SJSA1 (cell line): ENCODE measurements at regions not wholly inside any gene's neighbourhood (a gene's known extent, or its start where the extent isn't known, plus 50 kb on each side); places are given as distances from the start of the nearest gene placed in this dataset.

Experiments
- DNase-seq, 2 experiments: peaks; one replicate each; pipeline ENCODE4 v3.0.0-alpha.2; 2015 to 2020; ENCODE audit warnings: low spot score in 2 of 2, low read depth in 1 of 2
- H3K27ac ChIP-seq: fragments of 250-450 bp; sonication (Bioruptor Pico); 2 replicates; pipeline ENCODE4 v1.5.1; 2020; ENCODE audit warnings: mild to moderate bottlenecking, moderate library complexity
- H3K27me3 ChIP-seq: fragments of 250-450 bp; sonication (Bioruptor Pico); replicated peaks from 2 replicates; pipeline ENCODE4 v1.5.1; 2020; ENCODE audit warnings: mild to moderate bottlenecking, moderate library complexity
- H3K36me3 ChIP-seq: fragments of 250-450 bp; sonication (Bioruptor Pico); 2 replicates; pipeline ENCODE4 v1.5.1; 2020; ENCODE audit warnings: mild to moderate bottlenecking
- H3K4me1 ChIP-seq: fragments of 250-450 bp; sonication (Bioruptor Pico); replicated peaks from 2 replicates; pipeline ENCODE4 v1.6.1; 2021; ENCODE audit warnings: mild to moderate bottlenecking
- H3K4me3 ChIP-seq: fragments of 250-450 bp; sonication (Bioruptor Pico); 2 replicates; pipeline ENCODE4 v1.5.1; 2020; ENCODE audit warnings: mild to moderate bottlenecking
- H3K9me3 ChIP-seq: fragments of 250-450 bp; sonication (Bioruptor Pico); replicated peaks from 2 replicates; pipeline ENCODE4 v1.5.1; 2020; ENCODE audit warnings: mild to moderate bottlenecking

- H3K27ac ChIP-seq = no peak overlapping the region
- H3K4me1 ChIP-seq = peaks cover 7% of the 10 kb centered on the region
- no peak for DNase-seq
- no peaks in the 10 kb centered on the region for H3K9me3 ChIP-seq
- H3K4me3 ChIP-seq = no peak overlapping the region
- H3K27me3 ChIP-seq = no peaks in the 10 kb centered on the region
- no peaks in the 10 kb centered on the region for H3K36me3 ChIP-seq
Measured at GRCh38 chr3:94596887-94597566, 534.2 kb downstream of the NSUN3 start.

GRCh38 chr3:94607778-94608177 is 544.9 kb downstream of the NSUN3 start:
- Histone ChIP-seq H3K4me1 (no peaks in the 10 kb centered on the region), H3K27ac (no peak overlapping the region), H3K4me3 (no peak overlapping the region), H3K27me3 (no peaks in the 10 kb centered on the region), H3K9me3 (no peaks in the 10 kb centered on the region), H3K36me3 (no peaks in the 10 kb centered on the region)
- DNase-seq = no peak

GRCh38 chr3:94609908-94610307 is 547.0 kb downstream of the NSUN3 start:
- DNase-seq = no peak
- H3K9me3 ChIP-seq = no peaks in the 10 kb centered on the region
- H3K27me3 ChIP-seq = no peaks in the 10 kb centered on the region
- no peaks in the 10 kb centered on the region for H3K4me1 ChIP-seq
- H3K36me3 ChIP-seq = no peaks in the 10 kb centered on the region
- H3K4me3 ChIP-seq = no peak overlapping the region
- H3K27ac ChIP-seq = no peak overlapping the region

DNA sequence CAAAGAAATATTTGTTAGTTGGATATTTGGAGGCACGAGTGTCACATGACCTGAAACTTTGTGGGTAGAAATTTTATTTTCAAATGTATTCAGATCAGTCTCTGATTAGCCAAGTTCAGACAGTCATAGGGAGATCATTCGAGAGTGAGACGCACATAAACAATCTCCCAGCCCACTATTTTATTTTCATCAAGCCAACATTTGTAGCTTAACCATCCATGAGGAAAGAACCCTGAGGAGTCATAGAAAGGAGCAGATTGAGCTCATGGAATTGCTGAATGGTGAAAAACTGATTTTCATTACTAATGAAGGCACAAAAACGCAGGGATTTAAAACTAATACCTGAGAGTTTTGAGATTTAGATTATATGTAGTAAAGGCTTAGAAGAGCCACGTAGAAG is 548.7 kb downstream of the NSUN3 start:
- Histone ChIP-seq H3K27ac (no peak overlapping the region), H3K4me3 (no peak overlapping the region)
- no peak for DNase-seq

GRCh38 chr3:94612631-94613030 is 549.8 kb downstream of the NSUN3 start:
- no peaks in the 10 kb centered on the region for H3K9me3 ChIP-seq
- peaks cover 13% of the 10 kb centered on the region for H3K4me1 ChIP-seq
- H3K27ac ChIP-seq = no peak overlapping the region
- DNase-seq = no peak
- no peaks in the 10 kb centered on the region for H3K27me3 ChIP-seq
- no peak overlapping the region for H3K4me3 ChIP-seq
- no peaks in the 10 kb centered on the region for H3K36me3 ChIP-seq

More for the DNA sequence above, 548.7 kb downstream of the NSUN3 start:
- no peaks in the 10 kb centered on the region for H3K9me3 ChIP-seq
- peaks cover 8% of the 10 kb centered on the region; the same call in 1 of the 2 replicates for H3K4me1 ChIP-seq
- H3K36me3 ChIP-seq = no peaks in the 10 kb centered on the region
- no peaks in the 10 kb centered on the region for H3K27me3 ChIP-seq

DNA sequence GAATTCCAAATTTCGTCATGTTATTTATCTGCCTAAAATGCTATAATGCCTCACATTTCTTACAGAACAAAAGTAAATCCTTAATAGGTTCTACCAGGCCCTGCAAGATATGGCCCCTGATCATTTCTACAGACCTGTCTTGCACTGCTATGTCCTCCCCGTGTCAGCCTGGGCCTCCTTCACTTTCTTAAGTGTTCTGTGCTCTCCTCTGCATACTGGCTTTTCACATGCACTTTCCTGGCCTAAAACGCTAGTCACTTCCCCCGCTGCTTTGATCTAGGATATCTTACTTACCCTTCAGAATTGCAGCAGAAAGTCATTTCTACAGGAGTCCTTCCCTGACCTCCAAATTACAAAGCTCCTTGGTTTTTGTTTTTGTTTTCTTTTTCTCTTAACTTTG is 551.3 kb downstream of the NSUN3 start:
- H3K36me3 ChIP-seq = no peaks in the 10 kb centered on the region
- peaks cover 16% of the 10 kb centered on the region for H3K4me1 ChIP-seq
- no peaks in the 10 kb centered on the region for H3K9me3 ChIP-seq
- DNase-seq = no peak
- H3K27ac ChIP-seq = no peak overlapping the region
- no peak overlapping the region for H3K4me3 ChIP-seq
- no peaks in the 10 kb centered on the region for H3K27me3 ChIP-seq

DNA sequence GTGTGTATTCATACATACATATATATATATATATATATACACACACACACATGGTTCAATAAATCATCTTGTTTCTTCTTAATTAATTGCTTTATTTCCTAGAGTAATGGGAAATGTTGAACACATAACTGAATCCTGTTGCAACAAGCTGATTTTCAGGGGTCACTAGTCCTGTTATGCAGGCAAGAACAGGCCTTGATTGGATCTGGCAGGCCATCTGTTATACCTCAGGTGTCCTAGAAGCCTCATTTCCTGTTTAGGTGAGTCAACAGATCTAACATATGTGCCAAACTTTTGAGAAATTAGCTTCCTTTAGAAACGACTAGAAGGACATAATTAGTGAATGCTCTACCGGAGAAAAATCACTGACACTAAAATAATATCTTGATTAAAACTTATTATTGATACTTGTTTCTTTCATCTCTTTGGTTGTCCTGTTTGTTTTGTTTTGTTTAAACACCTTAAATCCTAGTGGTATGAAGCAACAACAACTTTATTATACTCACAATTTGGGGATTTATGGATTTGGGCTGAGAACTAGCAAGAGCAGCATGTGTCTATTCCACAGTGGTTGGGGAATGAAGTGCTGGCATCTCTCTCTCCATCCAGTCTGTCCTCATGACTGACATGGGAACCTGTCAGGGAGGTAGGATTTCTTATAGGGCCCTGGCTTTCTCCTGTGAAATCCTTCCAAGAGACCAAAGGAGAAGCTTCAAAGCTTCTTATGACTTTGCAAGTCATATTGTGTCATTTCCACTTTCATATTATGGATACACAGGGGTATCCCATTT is 552.6 kb downstream of the NSUN3 start:
- no peak for DNase-seq
- Histone ChIP-seq H3K4me3 (no peak overlapping the region), H3K27me3 (no peaks in the 10 kb centered on the region), H3K36me3 (no peaks in the 10 kb centered on the region), H3K9me3 (no peaks in the 10 kb centered on the region), H3K4me1 (peaks cover 25% of the 10 kb centered on the region), H3K27ac (peak overlapping the region; percentile 77)

DNA sequence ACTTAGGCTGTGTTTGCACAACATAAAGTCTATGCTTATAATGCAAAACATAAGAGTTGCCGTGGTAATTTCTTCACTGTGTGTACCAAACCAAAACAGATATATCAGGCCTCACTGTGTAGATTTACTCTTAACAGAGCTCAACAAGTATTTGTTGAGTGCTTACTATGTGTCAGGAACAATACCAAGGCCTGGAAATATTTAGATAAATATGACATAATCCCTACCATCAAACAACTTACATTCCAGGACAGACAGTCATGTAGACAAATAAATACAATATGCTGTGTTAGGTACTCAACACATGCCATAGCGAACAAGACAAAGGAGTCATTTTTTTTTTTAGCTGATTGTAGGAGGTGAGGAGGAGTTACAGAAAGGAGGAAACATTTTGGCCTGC is 554.0 kb downstream of the NSUN3 start:
- Histone ChIP-seq H3K4me3 (no peak overlapping the region), H3K4me1 (peaks cover 32% of the 10 kb centered on the region), H3K9me3 (no peaks in the 10 kb centered on the region), H3K27ac (peak overlapping the region; percentile 77), H3K36me3 (no peaks in the 10 kb centered on the region), H3K27me3 (no peaks in the 10 kb centered on the region)
- peak in 1 of 2 experiments; percentile 79 for DNase-seq

- no peaks in the 10 kb centered on the region for H3K27me3 ChIP-seq
- H3K36me3 ChIP-seq = no peaks in the 10 kb centered on the region
- DNase-seq = no peak
- no peak overlapping the region for H3K4me3 ChIP-seq
- H3K9me3 ChIP-seq = no peaks in the 10 kb centered on the region
- H3K27ac ChIP-seq = peak overlapping the region; percentile 43
- H3K4me1 ChIP-seq = peaks cover 32% of the 10 kb centered on the region
Measured at GRCh38 chr3:94617312-94617711, 554.5 kb downstream of the NSUN3 start.

- Histone ChIP-seq H3K27me3 (no peaks in the 10 kb centered on the region), H3K9me3 (no peaks in the 10 kb centered on the region), H3K4me3 (no peak overlapping the region), H3K4me1 (peaks cover 32% of the 10 kb centered on the region), H3K27ac (no peak overlapping the region), H3K36me3 (no peaks in the 10 kb centered on the region)
- no peak for DNase-seq
Measured at GRCh38 chr3:94619643-94620042, 556.8 kb downstream of the NSUN3 start.

DNA sequence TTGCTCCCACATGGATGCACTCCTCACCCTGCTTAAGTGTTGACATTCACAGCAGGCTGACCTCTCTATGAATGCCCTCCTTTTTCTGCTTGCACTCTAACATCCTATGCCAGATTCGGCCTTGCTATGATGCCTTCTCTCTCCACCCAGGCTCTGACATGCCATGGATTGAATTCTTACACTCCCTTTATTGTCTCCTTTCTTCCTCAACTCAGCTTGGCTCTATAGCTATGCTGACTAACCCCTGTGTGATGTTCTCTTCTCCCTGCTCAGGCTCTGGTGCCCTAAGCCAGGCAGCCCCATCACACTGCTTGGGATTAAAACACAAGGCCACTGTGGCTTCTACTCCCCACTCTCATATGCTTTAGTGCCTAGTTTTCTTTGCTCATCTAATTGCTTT is 563.7 kb downstream of the NSUN3 start:
- H3K9me3 ChIP-seq = no peaks in the 10 kb centered on the region
- DNase-seq = no peak
- H3K4me3 ChIP-seq = no peak overlapping the region
- H3K36me3 ChIP-seq = no peaks in the 10 kb centered on the region
- H3K4me1 ChIP-seq = no peaks in the 10 kb centered on the region
- H3K27me3 ChIP-seq = no peaks in the 10 kb centered on the region
- no peak overlapping the region for H3K27ac ChIP-seq

DNA sequence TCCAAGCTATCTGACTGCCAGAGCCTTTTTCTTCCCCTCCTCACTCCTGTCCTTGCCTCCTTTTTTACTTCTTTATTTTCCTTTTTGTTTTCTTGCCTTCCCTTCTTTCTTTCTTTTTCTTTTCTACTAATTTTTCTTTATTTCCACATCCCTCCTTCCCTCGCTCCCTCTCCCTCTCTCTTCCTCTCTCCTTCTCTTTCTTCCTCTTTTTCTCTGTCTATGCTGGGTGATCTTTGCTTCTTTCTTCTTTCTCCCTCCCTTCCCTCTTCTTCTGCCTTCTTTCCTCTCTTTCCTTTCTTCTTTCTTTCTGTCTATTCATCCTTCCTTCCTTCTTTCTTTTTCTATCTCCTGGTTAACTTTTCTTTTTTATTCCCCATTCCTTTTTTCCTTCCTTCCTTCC is 564.8 kb downstream of the NSUN3 start:
- DNase-seq = no peak
- Histone ChIP-seq H3K4me1 (no peaks in the 10 kb centered on the region), H3K27me3 (no peaks in the 10 kb centered on the region), H3K9me3 (no peaks in the 10 kb centered on the region), H3K4me3 (no peak overlapping the region), H3K36me3 (no peaks in the 10 kb centered on the region), H3K27ac (no peak overlapping the region)

- Histone ChIP-seq H3K36me3 (no peaks in the 10 kb centered on the region), H3K4me3 (no peak overlapping the region), H3K9me3 (no peaks in the 10 kb centered on the region), H3K27ac (no peak overlapping the region), H3K4me1 (no peaks in the 10 kb centered on the region), H3K27me3 (no peaks in the 10 kb centered on the region)
- no peak for DNase-seq
Measured at GRCh38 chr3:94643400-94643799, 580.5 kb downstream of the NSUN3 start.

GRCh38 chr3:94645790-94646189 is 582.9 kb downstream of the NSUN3 start:
- Histone ChIP-seq H3K4me3 (no peak overlapping the region), H3K27ac (no peak overlapping the region), H3K9me3 (no peaks in the 10 kb centered on the region), H3K36me3 (no peaks in the 10 kb centered on the region), H3K27me3 (no peaks in the 10 kb centered on the region), H3K4me1 (no peaks in the 10 kb centered on the region)
- no peak for DNase-seq
